ENCODE measurements at regions not wholly inside any gene's neighbourhood (a gene's known extent, or its start where the extent isn't known, plus 50 kb on each side); places are given as distances from the start of the nearest gene placed in this dataset.

DNA sequence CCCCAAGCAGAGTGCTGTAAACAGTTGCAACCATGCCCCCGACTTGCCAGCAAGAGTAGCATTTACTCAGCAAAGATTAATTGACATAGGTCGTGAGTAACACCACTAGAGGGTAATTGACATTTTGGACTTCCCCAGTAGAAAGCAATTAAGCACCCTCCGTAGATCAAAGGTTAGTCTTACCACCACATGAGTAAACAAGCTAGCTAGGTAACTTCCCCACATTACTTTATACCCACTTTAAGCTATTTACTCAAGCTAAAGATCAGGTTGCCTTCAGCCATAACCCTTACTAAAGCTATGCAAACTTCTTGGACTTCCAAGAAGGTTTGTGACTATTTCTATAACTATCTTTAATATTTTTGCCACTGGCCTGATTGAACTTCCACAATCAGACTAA is 1072.7 kb downstream of the OTOL1 start:
- TF ChIP-seq FOXM1 (IDR thresholded peaks at IDR 0.05; ENCODE audit: borderline replicate concordance, low read depth): no peak
- no peak for TF ChIP-seq EGR1 (IDR thresholded peaks at IDR 0.05)
- no peak for TF ChIP-seq USF1 (IDR thresholded peaks at IDR 0.05)
- TF ChIP-seq MAX (IDR thresholded peaks at IDR 0.05): no peak
- no peak for TF ChIP-seq TAF1 (IDR thresholded peaks at IDR 0.05; ENCODE audit: low read depth)
- no peak for TF ChIP-seq TCF12 (IDR thresholded peaks at IDR 0.05; ENCODE audit: low read depth)
- no peak for TF ChIP-seq CEBPB (IDR thresholded peaks at IDR 0.05)
- no peak for TF ChIP-seq RAD21 (IDR thresholded peaks at IDR 0.05; ENCODE audit: low read depth)
- no peak for TF ChIP-seq TEAD4 (IDR thresholded peaks at IDR 0.05)
- TF ChIP-seq REST (IDR thresholded peaks at IDR 0.05; ENCODE audit: low read depth): no peak

DNA sequence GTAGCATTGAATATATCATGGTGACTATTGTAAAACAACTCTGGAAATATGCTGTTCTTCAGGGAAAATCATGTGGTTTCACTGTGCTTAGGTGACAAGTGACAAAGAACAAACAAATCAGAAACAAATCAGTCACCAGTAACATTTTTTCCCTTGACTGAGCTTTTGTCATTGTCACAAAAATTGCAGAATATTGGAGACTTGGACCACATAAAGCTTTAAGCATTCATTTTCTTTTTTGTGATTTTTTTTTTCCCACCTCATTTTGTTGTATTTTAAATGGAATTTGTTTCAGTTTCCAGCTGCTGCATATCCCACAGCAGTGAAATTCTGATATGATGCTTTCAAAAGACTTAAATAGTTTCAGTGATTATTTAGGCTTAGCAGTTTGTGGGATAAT is 1088.4 kb downstream of the OTOL1 start:
- TF ChIP-seq YY1 (IDR thresholded peaks at IDR 0.05; ENCODE audit: low read depth): no peak
- no peak for TF ChIP-seq CREB1 (IDR thresholded peaks at IDR 0.05; ENCODE audit: low read depth)
- no peak for TF ChIP-seq NFIC (IDR thresholded peaks at IDR 0.05)
- TF ChIP-seq FOXM1 (IDR thresholded peaks at IDR 0.05; ENCODE audit: borderline replicate concordance, low read depth): no peak
- TF ChIP-seq TAF1 (IDR thresholded peaks at IDR 0.05; ENCODE audit: low read depth): no peak
- no peak for TF ChIP-seq MAX (IDR thresholded peaks at IDR 0.05)
- no peak for TF ChIP-seq TEAD4 (IDR thresholded peaks at IDR 0.05)
- no peak for TF ChIP-seq EP300 (IDR thresholded peaks at IDR 0.05; ENCODE audit: borderline replicate concordance)
- TF ChIP-seq RAD21 (IDR thresholded peaks at IDR 0.05; ENCODE audit: low read depth): no peak
- no peak for TF ChIP-seq ZBTB7A (IDR thresholded peaks at IDR 0.05; ENCODE audit: low read depth)
- TF ChIP-seq CEBPB (IDR thresholded peaks at IDR 0.05): no peak
- TF ChIP-seq USF1 (IDR thresholded peaks at IDR 0.05): no peak
- TF ChIP-seq REST (IDR thresholded peaks at IDR 0.05; ENCODE audit: low read depth): no peak
- TF ChIP-seq TCF12 (IDR thresholded peaks at IDR 0.05; ENCODE audit: low read depth): no peak

DNA sequence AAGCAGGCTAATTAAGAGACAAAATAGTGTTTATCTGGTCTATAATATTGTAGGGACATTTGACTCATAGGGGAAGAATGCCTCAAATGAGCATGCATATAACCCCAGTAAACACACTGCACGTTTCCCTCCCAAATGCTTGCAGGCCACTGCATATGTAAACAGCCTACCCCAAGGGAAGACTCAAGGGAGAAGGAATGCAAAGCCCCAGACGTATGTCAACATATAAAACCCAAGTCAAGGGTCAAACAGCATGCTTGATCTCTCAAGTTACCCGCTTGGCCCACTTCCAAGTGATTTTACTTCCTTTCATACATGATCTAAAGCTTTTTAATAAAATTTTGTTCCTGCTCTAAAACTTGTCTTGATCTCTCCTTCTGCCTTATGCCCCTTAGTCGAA is 1090.0 kb downstream of the OTOL1 start:
- TF ChIP-seq YY1 (IDR thresholded peaks at IDR 0.05; ENCODE audit: low read depth) (no peak), CREB1 (IDR thresholded peaks at IDR 0.05; ENCODE audit: low read depth) (no peak), TCF12 (IDR thresholded peaks at IDR 0.05; ENCODE audit: low read depth) (no peak), CEBPB (IDR thresholded peaks at IDR 0.05) (no peak), RAD21 (IDR thresholded peaks at IDR 0.05; ENCODE audit: low read depth) (no peak), USF1 (IDR thresholded peaks at IDR 0.05) (no peak), EP300 (IDR thresholded peaks at IDR 0.05; ENCODE audit: borderline replicate concordance) (no peak), TEAD4 (IDR thresholded peaks at IDR 0.05) (no peak), MAX (IDR thresholded peaks at IDR 0.05) (no peak), ZBTB7A (IDR thresholded peaks at IDR 0.05; ENCODE audit: low read depth) (no peak), REST (IDR thresholded peaks at IDR 0.05; ENCODE audit: low read depth) (no peak), TAF1 (IDR thresholded peaks at IDR 0.05; ENCODE audit: low read depth) (no peak), EGR1 (IDR thresholded peaks at IDR 0.05) (no peak), FOXM1 (IDR thresholded peaks at IDR 0.05; ENCODE audit: borderline replicate concordance, low read depth) (no peak), NFIC (IDR thresholded peaks at IDR 0.05) (no peak)

DNA sequence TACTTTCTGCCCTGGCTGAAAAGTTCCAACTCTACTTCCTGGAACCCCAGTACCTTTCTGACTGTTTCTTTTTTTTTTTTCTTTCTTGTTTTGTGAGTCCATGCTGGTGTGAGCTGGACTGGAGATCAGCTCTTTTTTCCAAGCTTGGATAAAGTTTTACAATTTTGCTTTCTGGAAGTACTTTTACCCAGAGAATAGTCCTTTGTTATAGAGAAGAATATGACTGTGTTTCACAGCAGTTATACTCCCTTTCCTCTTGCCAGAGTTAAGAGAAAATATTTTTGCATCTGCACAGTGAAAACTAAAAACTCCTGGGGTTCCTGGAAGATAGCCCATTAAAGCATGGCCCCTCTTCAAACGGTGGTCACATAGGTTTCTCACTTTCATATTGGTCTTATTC is 1100.6 kb downstream of the OTOL1 start:
- TF ChIP-seq EGR1 (IDR thresholded peaks at IDR 0.05): no peak
- no peak for TF ChIP-seq REST (IDR thresholded peaks at IDR 0.05; ENCODE audit: low read depth)
- no peak for TF ChIP-seq NFIC (IDR thresholded peaks at IDR 0.05)
- TF ChIP-seq MAX (IDR thresholded peaks at IDR 0.05): no peak
- TF ChIP-seq YY1 (IDR thresholded peaks at IDR 0.05; ENCODE audit: low read depth): no peak
- TF ChIP-seq FOXM1 (IDR thresholded peaks at IDR 0.05; ENCODE audit: borderline replicate concordance, low read depth): no peak
- no peak for TF ChIP-seq USF1 (IDR thresholded peaks at IDR 0.05)
